GM12864 (cell line): ENCODE measurements at regions not wholly inside any gene's neighbourhood (a gene's known extent, or its start where the extent isn't known, plus 50 kb on each side); places are given as distances from the start of the nearest gene placed in this dataset.

Experiments used
- DNase-seq: peaks from one replicate; pipeline ENCODE4 v3.0.0-alpha.2; 2011; ENCODE audit warnings: low read depth
- H3K4me3 ChIP-seq: 2 replicates; pipeline ENCODE4 v1.5.1; 2011; ENCODE audit warnings: mild to moderate bottlenecking, low read depth, low read length, control low read depth
- TF ChIP-seq, protein P1 (sequence below): IDR thresholded peaks from 2 replicates; pipeline ENCODE4 v1.5.1; 2011; ENCODE audit warnings: low read depth, mild to moderate bottlenecking, moderate library complexity, low read length, control low read depth, inconsistent platforms; ENCODE audit errors: missing control alignments

DNA sequence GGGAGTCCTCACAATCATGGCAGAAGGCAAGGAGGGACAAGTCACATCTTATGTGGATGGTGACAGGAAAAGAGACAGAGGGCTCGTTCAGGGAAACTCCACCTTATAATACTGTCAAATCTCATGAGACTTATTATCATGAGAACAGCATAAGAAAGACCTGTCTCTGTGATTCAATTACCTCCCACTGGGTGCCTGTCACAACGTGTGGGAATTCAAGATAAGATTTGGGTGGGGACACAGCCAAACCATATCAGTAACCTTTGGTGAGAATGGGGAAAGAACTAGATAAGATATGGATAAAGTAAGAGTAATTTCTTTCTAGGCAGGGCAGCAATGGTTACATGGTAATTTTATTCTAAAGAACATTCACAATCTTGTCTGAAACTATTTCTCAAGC is 344.9 kb upstream of the KLF12 start:
- H3K4me3 ChIP-seq = no peak overlapping the region
- TF ChIP-seq, protein P1, sequence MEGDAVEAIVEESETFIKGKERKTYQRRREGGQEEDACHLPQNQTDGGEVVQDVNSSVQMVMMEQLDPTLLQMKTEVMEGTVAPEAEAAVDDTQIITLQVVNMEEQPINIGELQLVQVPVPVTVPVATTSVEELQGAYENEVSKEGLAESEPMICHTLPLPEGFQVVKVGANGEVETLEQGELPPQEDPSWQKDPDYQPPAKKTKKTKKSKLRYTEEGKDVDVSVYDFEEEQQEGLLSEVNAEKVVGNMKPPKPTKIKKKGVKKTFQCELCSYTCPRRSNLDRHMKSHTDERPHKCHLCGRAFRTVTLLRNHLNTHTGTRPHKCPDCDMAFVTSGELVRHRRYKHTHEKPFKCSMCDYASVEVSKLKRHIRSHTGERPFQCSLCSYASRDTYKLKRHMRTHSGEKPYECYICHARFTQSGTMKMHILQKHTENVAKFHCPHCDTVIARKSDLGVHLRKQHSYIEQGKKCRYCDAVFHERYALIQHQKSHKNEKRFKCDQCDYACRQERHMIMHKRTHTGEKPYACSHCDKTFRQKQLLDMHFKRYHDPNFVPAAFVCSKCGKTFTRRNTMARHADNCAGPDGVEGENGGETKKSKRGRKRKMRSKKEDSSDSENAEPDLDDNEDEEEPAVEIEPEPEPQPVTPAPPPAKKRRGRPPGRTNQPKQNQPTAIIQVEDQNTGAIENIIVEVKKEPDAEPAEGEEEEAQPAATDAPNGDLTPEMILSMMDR = no peak
- DNase-seq = no peak

DNA sequence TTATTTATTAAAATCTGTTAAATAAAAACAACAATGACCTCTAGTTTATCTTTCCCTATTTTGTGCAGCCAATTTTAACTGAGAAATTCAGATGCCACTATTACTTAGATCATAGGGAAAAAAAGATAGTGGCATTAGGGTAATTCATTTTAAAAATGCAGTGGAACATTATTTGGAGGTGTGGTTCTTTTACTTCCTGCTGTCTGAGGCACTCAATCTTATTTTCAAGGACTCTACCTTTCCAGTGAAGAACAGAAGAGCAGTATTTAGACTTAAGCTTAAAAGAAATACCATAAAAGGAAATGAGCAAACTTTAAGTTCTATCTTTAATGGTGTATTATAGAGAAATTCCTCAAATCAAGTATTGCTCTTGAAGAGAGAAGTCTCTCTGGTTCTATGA is 342.6 kb upstream of the KLF12 start:
- no peak for DNase-seq
- TF ChIP-seq, protein P1 = no peak
- no peak overlapping the region for H3K4me3 ChIP-seq

DNA sequence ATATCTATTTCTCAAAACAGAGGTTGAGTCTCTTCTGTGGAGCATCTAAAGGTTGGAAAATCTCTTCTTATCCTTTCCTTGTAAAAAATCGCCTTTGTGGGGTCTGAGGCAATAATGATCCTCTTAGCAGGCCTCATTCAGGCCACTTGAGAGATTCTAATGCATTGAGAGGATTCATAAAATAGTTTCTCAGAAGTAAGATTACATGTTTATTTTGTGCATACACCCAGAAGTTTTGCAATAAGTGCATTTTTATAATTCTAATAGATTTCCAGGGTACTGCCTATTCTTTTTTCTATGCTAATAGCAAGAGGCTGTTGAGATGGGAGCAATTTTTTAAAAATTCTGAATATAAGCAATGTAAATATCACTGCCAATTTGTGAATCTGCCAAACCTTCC is 342.2 kb upstream of the KLF12 start:
- DNase-seq = no peak
- TF ChIP-seq, protein P1 = no peak
- H3K4me3 ChIP-seq = no peak overlapping the region

DNA sequence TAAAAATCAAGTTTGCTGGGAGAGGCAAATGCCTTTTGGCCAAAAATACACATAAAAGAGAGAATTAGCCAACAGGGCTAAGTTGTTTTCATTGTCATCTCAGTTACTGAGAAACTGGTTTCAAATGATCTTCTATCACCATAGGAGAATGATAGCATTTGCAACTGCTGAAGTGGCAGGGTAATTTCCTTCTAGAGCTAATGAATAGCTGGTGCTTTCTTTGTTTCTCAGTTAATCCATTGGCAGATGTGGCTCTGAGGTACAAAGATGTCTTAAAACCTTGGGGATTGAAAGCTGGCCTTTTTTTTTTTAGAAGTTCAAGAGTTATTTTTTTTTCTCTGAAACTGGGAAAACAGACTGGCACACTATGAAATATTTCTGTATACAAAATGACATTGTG is 332.7 kb upstream of the KLF12 start:
- TF ChIP-seq, protein P1 = no peak
- DNase-seq = no peak
- H3K4me3 ChIP-seq = no peak overlapping the region

DNA sequence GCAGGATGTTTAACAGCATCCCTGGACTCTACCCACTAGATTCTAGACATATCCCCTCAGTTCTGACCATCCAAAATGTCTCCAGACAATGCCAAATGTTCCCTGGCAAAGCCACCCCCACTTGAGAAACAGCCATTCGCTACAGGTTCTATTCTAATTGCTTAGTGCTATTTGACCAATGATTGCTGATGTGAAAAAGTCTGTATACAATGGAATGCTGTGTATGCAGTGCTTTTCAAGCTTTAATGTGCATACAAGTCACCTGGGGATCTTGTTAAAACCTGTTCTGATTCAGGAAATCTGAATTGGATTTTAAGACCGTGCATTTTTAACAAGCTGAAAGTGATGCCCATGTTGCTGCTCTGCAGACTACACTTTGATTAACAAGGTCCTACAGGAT is 331.8 kb upstream of the KLF12 start:
- no peak overlapping the region for H3K4me3 ChIP-seq
- TF ChIP-seq, protein P1 = no peak
- DNase-seq = no peak

DNA sequence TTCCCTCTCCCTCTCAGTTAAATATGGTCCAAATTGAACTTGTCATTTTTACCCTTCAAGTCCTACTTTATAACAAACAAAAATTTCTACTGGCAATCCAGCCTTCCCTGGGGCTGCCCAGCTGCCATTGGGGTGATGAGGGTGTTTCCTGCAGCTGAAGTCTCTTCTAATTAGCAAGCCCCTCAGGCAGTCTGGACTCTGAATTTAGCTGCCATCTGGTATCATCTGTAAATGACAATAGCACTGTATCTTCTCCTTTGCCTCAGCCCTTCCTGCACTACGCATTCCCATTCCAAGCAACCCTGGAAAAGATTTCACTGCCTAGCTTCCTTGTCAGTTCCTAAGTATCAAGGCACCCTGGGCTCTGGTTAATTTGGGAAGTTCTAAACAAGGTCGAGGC is 331.1 kb upstream of the KLF12 start:
- no peak overlapping the region for H3K4me3 ChIP-seq
- TF ChIP-seq, protein P1 = no peak
- DNase-seq = no peak

DNA sequence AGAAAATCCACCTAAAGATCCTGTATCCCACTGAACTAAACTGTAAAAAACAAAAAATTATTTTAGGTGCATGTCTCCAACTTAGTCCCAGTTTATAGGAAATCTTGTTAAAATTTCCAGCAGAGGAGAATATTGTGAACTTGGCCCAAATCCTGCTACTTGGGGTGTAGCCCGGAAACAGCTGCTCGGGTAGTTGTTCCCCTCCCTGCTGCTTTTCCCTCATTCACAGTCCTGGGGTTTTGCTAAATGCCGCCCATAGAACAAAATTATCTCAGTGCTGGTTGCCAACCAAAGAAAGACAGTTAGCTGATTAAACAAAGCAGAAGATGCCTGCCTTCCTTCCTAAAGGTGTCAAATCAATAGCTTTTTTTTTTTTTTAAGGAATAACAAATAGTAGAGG is 330.5 kb upstream of the KLF12 start:
- DNase-seq = no peak
- TF ChIP-seq, protein P1 = no peak
- H3K4me3 ChIP-seq = no peak overlapping the region
